Omental fat pad (tissue), 3 donors: ENCODE measurements at regions not wholly inside any gene's neighbourhood (a gene's known extent, or its start where the extent isn't known, plus 50 kb on each side); places are given as distances from the start of the nearest gene placed in this dataset.
A peak's percentile ranks its signal among the peaks of the same experiment; 100 is the strongest.

Experiments used
- ATAC-seq: fragments of 150-250 bp; one replicate; pipeline ENCODE4 v1.9.1; 2016; ENCODE audit warnings: mild to moderate bottlenecking, moderate library complexity; ENCODE audit not compliant: low FRiP score
- DNase-seq: peaks from one replicate; pipeline ENCODE4 v3.0.0-alpha.2; 2019; ENCODE audit warnings: low spot score
- CTCF ChIP-seq, 3 donors: fragments of 450-650 bp; IDR thresholded peaks; one replicate each; pipeline ENCODE4 v1.5.1; 2016 to 2017; ENCODE audit warnings: antibody characterized with exemption in 3 of 3, mild to moderate bottlenecking in 3 of 3, moderate library complexity in 2 of 3

GRCh38 chr20:23245553-23246181 lies 104.9 kb upstream of the NXT1 start:
- peak; percentile 34 for ATAC-seq
- no peak for TF ChIP-seq CTCF (IDR thresholded peaks at IDR 0.05)
- no peak for DNase-seq

GRCh38 chr20:23244916-23245552 lies 105.6 kb upstream of the NXT1 start:
- no peak for DNase-seq
- no peak for TF ChIP-seq CTCF (IDR thresholded peaks at IDR 0.05)
- no peak for ATAC-seq

DNA sequence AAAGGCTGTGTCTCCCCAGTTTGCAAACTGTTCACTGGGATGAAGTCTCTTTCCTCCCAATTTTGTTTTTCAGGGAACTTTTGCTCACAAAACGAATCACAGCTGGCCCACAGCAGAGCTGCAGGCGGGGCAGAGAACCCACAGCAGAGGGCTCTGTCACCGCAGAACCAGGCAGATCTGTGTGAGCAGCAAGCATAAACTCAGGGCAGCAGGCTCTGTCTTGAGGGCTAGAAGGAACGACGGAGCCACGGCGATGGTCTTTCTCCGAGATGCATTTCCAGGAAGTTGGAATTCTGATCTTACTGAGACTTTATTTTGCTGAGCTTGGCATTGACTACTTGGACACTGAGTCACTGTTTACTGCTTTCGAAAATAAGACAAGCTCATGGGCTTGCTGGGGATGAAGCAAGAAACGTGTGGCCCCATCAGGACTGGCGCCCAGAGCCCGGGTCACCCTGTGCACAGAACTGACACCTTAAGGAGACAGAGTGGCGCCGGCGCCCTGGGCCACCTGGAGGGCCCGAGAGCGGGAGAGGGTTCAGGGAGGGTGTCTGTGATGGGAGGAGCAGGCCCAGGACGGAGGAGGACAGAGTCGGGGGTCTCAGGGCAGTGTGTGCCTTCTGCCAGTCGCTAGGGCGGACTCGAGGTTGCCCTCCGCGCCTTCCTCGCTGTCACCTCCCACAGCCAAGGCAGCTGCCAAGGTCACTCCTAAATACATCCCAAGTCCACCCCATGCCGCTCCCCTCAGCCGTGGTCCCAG lies 106.3 kb upstream of the NXT1 start:
- DNase-seq = no peak
- TF ChIP-seq CTCF (IDR thresholded peaks at IDR 0.05) = no peak
- ATAC-seq = no peak

GRCh38 chr20:23243791-23244155 lies 106.8 kb upstream of the NXT1 start:
- ATAC-seq (no peak), DNase-seq (no peak)
- TF ChIP-seq CTCF (IDR thresholded peaks at IDR 0.05) = no peak

DNA sequence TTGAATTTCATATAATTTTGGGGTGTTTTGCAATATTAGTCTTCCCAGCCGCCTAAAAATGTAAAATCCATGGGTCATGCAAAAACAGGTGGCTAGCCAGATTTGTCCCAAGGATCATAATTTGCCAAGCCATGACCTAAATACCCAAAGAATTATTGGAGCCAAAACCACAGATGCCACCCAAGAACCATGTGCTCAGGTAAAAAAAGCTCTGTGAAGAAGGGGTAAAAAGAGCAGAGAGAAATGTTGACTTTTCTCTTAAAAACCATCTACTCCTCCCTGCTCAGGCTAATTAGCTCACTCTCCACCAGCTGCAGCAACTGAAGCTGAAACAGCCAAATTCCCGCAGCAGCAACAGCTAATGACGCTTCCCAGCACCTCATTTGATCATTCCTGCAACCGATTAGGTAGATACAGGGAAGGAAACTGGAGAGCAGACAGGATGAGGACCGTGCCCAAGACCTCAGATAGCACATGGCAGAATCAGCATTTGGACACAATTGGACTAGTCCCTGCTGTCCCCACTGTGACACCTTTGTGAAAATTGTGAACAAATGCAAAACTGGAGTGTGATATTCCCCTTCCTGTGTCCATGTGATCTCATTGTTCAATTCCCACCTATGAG lies 107.9 kb upstream of the NXT1 start:
- TF ChIP-seq CTCF (IDR thresholded peaks at IDR 0.05) = no peak
- DNase-seq = no peak
- ATAC-seq = no peak

GRCh38 chr20:23242104-23242503 lies 108.5 kb upstream of the NXT1 start:
- TF ChIP-seq CTCF (IDR thresholded peaks at IDR 0.05) = no peak
- DNase-seq (no peak), ATAC-seq (no peak)
